Cardiac septum (tissue), 1 donor: ENCODE measurements at regions not wholly inside any gene's neighbourhood (a gene's known extent, or its start where the extent isn't known, plus 50 kb on each side); places are given as distances from the start of the nearest gene placed in this dataset.

Source experiments
- DNase-seq: peaks from one replicate; pipeline ENCODE4 v3.0.0-alpha.2; 2020; ENCODE audit warnings: low spot score
- intact Hi-C: fragments of 100-400 bp; cut with DNase I; formaldehyde crosslinking; loops from one replicate; pipeline ENCODE4 v1.14.0; 2022
- donor health status: DM: no; HTN: no; CAD: no.

DNA sequence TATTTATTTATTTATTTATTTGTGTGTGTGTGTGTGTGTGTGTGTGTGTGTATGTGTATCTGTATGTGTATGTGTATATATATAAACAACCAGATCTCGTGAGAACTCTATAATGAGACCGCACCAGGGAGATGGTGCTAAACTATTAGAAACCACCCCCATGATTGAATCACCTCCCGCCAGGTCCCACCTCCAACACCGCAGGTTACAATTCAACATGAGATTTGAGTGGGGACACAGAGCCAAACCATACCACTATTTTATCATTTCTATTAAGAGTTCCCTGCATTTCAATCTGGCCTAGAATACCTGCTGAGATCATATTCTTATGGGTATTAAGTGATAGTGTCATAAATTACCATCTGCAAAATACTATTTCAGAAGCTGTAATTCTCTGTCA lies 243.8 kb upstream of the PLEKHG7 start:
- intact Hi-C loops, result no loop called here
- DNase-seq, result no peak

GRCh38 chr12:92457458-92458180 lies 245.2 kb upstream of the PLEKHG7 start:
- no peak for DNase-seq
- intact Hi-C loops, result no loop called here

- intact Hi-C loops, result no loop called here
- no peak for DNase-seq
These were observed 250.0 kb upstream of the PLEKHG7 start for GRCh38 chr12:92452763-92453162.

DNA sequence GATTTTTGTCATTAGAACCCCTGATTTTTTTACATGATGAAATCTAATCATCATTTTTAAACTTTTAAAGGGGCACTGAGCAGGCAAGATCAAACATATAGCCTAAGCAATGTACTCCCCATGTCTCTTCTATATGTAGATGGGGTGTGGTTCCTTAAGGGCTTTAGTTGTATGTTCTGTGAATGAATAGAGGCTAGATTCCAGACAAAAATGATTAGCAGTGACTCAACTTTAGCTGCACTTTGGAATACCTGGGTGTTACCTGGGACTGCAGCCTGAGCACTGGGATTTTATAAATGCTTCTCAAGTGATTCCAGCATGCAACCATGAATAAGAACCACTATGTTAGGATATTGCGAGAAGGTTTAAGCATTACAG lies 256.7 kb upstream of the PLEKHG7 start:
- intact Hi-C loops, result loop anchor here (10.0 kb wide), 1 partner anchor 301 kb away; the partner anchor contains the start of gene BTG1
- no peak for DNase-seq

- no peak for DNase-seq
- intact Hi-C loops, result loop anchor here (2.0 to 10.0 kb wide), 2 partner anchors 33 to 301 kb away; partner anchors contain the start of gene BTG1
These were observed 257.3 kb upstream of the PLEKHG7 start for GRCh38 chr12:92445253-92446082.

DNA sequence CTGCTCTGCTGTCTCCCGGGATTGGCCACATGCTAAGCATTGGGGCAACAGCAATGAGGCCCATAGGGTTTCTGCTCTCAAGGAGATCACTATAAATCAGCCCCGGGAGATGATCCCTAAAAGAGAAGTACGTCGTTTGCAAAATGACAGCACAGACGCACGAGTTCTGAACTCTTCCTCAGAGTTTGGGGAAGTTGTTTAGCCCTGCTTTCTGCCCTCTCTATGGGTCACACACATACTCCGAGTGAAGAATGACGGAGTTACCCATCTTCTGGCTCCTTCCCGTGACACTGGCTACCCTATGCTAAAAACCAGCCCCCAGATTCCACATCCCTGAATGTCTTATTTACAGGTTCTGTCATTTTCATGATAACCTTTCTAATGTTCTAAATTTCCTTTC lies 258.0 kb upstream of the PLEKHG7 start:
- no peak for DNase-seq
- intact Hi-C loops, result loop anchor here (2.0 to 10.0 kb wide), 2 partner anchors 32 to 300 kb away; partner anchors contain the start of gene BTG1

- DNase-seq, result no peak
- intact Hi-C loops, result loop anchor here (10.0 kb wide), 1 partner anchor 298 kb away; the partner anchor contains the start of gene BTG1
These were observed 260.0 kb upstream of the PLEKHG7 start for GRCh38 chr12:92442782-92443181.

- no peak for DNase-seq
- intact Hi-C loops, result loop anchor here (10.0 kb wide), 1 partner anchor 295 kb away; the partner anchor contains the start of gene BTG1
These were observed 262.7 kb upstream of the PLEKHG7 start for GRCh38 chr12:92440072-92440471.

DNA sequence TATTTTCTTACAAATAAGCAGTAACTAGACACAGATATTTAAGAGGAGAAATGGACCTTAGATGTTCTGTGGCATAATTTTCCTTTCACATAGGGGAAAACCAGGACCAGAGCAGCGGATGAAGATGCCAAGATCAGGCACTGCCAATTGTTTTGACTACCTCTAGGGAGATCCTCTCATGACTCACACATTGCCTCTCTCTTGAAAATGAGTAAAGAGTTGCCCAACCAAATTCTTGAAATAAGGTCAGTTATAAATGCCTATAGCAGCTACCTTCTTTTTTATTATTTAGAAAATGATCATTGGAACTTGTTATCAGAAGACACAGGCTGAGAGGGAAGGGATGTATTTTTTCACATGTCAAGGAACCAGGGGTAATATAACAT lies 263.4 kb upstream of the PLEKHG7 start:
- no peak for DNase-seq
- intact Hi-C loops, result no loop called here

- intact Hi-C loops, result no loop called here
- no peak for DNase-seq
These were observed 264.0 kb upstream of the PLEKHG7 start for GRCh38 chr12:92438641-92439419.

- intact Hi-C loops, result no loop called here
- DNase-seq, result no peak
These were observed 265.3 kb upstream of the PLEKHG7 start for GRCh38 chr12:92437452-92437851.

GRCh38 chr12:92436856-92437255 lies 265.9 kb upstream of the PLEKHG7 start:
- no peak for DNase-seq
- intact Hi-C loops, result no loop called here

- intact Hi-C loops, result no loop called here
- no peak for DNase-seq
These were observed 268.2 kb upstream of the PLEKHG7 start for GRCh38 chr12:92434607-92435025.

DNA sequence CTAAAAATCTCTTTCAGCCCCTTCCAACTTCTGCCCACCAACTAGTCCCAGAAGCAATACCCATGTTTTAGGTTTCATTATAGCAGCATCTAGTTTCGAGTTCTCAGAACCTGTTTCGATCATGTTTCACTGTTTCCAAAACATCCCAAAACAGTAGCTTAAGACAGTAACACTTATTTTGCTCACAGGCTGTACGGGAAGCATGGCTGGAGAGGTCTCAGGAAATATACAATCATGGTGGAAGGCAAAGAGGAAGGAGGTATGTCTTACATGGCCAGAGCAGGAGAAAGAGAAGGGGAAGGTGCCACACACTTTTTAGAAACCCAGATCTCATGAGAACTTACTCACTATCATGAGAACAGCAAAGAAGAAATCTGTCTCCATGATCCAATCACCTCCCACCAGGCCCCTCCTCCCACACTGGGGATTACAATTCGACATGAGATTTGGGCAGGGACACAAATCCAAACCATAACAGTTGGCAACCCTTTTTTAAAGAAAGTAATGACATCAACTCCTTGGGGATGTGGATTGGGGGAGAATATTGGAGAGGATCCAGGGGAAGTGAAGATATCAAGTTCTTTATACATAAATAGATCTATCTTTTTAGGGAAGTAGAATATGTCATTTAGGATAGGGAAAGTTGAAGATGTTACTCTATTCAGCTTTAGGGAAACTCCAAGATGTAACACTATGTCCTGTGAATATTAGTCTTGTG lies 269.9 kb upstream of the PLEKHG7 start:
- intact Hi-C loops, result no loop called here
- no peak for DNase-seq

- no peak for DNase-seq
- intact Hi-C loops, result no loop called here
These were observed 271.6 kb upstream of the PLEKHG7 start for GRCh38 chr12:92431146-92431545.

- DNase-seq, result no peak
- intact Hi-C loops, result no loop called here
These were observed 276.5 kb upstream of the PLEKHG7 start for GRCh38 chr12:92426332-92426731.

DNA sequence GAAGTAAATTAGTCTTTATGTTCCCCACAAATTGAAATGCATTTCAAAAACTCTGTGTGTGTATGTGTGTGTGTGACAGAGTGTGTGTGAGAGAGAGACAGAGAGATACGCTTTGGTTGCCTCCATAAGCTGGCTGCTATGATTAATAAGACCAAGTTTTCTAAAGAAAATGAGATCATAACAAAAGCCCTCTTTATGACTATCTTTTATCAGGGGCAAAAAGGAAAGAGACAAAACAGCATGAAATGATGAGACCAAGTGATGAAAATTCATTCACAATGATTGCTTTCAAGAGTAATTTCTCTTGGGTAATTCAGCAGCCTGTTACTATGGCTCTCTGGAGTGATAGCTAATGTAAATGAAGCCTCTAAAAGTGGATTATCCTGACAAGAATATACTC lies 277.6 kb upstream of the PLEKHG7 start:
- intact Hi-C loops, result no loop called here
- no peak for DNase-seq

DNA sequence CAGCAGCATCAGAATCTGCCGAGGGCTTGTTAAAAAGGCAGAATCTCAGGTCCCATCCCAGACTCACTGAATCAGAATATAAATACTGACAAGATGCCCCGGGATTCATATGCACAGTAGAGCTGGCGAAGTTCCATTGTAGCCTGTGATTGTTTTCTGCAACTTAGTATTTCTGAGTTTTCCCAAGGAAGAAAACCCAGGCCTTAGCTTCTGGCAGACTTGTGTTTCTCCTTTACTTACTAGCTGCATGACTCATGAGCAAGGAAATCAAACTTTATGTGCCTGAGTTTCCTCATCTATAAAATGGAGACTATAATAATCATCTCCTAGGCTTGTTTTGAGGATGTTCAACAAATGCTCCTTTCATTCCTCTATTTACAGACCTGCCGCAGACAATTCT lies 278.5 kb upstream of the PLEKHG7 start:
- DNase-seq, result no peak
- intact Hi-C loops, result no loop called here

- intact Hi-C loops, result no loop called here
- no peak for DNase-seq
These were observed 276.1 kb upstream of the BTG1 start for GRCh38 chr12:92421701-92422100.
